ENCODE measurements at regions not wholly inside any gene's neighbourhood (a gene's known extent, or its start where the extent isn't known, plus 50 kb on each side); places are given as distances from the start of the nearest gene placed in this dataset.

- TF ChIP-seq POLR2A (IDR thresholded peaks at IDR 0.05): no peak
- TF ChIP-seq, protein P1, sequence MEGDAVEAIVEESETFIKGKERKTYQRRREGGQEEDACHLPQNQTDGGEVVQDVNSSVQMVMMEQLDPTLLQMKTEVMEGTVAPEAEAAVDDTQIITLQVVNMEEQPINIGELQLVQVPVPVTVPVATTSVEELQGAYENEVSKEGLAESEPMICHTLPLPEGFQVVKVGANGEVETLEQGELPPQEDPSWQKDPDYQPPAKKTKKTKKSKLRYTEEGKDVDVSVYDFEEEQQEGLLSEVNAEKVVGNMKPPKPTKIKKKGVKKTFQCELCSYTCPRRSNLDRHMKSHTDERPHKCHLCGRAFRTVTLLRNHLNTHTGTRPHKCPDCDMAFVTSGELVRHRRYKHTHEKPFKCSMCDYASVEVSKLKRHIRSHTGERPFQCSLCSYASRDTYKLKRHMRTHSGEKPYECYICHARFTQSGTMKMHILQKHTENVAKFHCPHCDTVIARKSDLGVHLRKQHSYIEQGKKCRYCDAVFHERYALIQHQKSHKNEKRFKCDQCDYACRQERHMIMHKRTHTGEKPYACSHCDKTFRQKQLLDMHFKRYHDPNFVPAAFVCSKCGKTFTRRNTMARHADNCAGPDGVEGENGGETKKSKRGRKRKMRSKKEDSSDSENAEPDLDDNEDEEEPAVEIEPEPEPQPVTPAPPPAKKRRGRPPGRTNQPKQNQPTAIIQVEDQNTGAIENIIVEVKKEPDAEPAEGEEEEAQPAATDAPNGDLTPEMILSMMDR (IDR thresholded peaks at IDR 0.05): no peak
- Histone ChIP-seq H3K9me3 (peaks cover 0 to 7% (median 0%) of the 10 kb centered on the region in 12 donors), H3K27me3 (no peaks in the 10 kb centered on the region), H3K27ac (no peak overlapping the region), H3K4me3 (no peak overlapping the region), H3K4me1 (peaks cover 0 to 15% (median 0%) of the 10 kb centered on the region in 12 donors), H3K36me3 (no peaks in the 10 kb centered on the region)
- no peak for DNase-seq
- intact Hi-C loops (cut with DNase I): loop anchor here in 1 of 10 donors (5.0 kb wide), 1 partner anchor 92 kb away; the partner anchor contains the start of gene SLC7A1
- ATAC-seq: no peak
- 78 to 86% (median 83%) methylated on average over 3 of the region's 3 CpGs for WGBS, 4 donors
Observed at GRCh38 chr13:29689548-29689947, 94.1 kb upstream of the SLC7A1 start.

DNA sequence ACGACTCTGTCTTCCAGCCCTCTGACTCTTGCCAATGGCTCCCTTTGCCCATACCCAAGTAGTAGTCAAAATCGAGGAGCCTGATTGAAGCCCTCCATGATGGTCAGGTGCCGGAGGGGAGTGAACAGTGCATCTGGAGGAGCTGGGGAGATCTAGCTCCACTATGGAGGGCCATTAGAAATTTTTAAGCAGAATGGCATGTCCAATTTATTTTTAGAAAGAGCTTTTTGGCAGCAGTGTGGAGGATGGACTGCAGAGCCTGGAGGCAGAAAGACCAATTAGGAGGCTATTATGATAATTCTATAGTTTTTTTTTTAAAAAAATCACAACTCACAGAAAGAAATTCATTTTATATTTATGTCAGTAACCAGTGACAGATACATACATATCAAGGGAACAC lies 92.7 kb upstream of the SLC7A1 start:
- Histone ChIP-seq H3K27me3 (no peaks in the 10 kb centered on the region), H3K4me1 (peaks cover 0 to 18% (median 0%) of the 10 kb centered on the region in 12 donors), H3K4me3 (no peak overlapping the region), H3K9me3 (peaks cover 0 to 16% (median 0%) of the 10 kb centered on the region in 12 donors), H3K27ac (peak overlapping the region in 1 of 12 donors; percentile 39), H3K36me3 (no peaks in the 10 kb centered on the region)
- ATAC-seq: peak; percentile 59 to 85 (median 77)
- no peak for DNase-seq
- intact Hi-C loops (cut with DNase I): loop anchor here in 1 of 10 donors (5.0 kb wide), 1 partner anchor 91 kb away; the partner anchor contains the start of gene SLC7A1
- no peak for TF ChIP-seq POLR2A (IDR thresholded peaks at IDR 0.05)
- TF ChIP-seq, protein P1 (IDR thresholded peaks at IDR 0.05): no peak
- WGBS, 4 donors: 71 to 84% (median 80%) methylated on average over 3 of the region's 3 CpGs

DNA sequence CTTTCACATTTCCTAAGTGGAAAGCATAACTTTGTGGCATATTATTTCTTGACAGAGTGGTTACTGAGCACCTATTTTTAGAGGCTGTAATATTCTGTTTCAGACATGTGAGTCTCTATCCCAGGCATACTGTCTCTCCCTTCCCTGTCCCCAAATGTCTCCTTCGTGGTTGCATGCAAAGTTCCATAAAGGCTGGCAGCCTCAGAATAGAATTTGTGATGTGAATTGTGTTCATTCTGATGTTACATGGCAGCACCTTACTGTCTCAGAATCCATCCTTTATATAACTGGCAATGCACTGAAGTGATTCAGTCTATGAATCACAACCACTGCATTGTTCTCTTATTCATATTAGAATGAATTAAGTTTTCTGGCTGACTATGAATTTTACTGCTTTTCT lies 89.0 kb upstream of the SLC7A1 start:
- Histone ChIP-seq H3K27me3 (no peaks in the 10 kb centered on the region), H3K9me3 (peaks cover 0 to 18% (median 0%) of the 10 kb centered on the region in 12 donors), H3K36me3 (no peaks in the 10 kb centered on the region), H3K4me1 (peaks cover 0 to 21% (median 0%) of the 10 kb centered on the region in 12 donors), H3K4me3 (no peak overlapping the region), H3K27ac (peak overlapping the region in 3 of 12 donors; percentile 7 to 30 (median 21))
- no peak for DNase-seq
- intact Hi-C loops (cut with DNase I): no loop called here
- TF ChIP-seq, protein P1 (IDR thresholded peaks at IDR 0.05): no peak
- no peak for TF ChIP-seq POLR2A (IDR thresholded peaks at IDR 0.05)
- 29 to 53% (median 44%) methylated on average over 1 of the region's 1 CpG for WGBS, 4 donors
- ATAC-seq: peak in 2 of 4 donors; percentile 41 to 48

- Histone ChIP-seq H3K27ac (no peak overlapping the region), H3K27me3 (no peaks in the 10 kb centered on the region), H3K36me3 (no peaks in the 10 kb centered on the region), H3K4me1 (peaks cover 0 to 20% (median 0%) of the 10 kb centered on the region in 12 donors), H3K9me3 (peaks cover 0 to 18% (median 0%) of the 10 kb centered on the region in 12 donors), H3K4me3 (no peak overlapping the region)
- no peak for TF ChIP-seq POLR2A (IDR thresholded peaks at IDR 0.05)
- TF ChIP-seq, protein P1 (IDR thresholded peaks at IDR 0.05): no peak
- 76 to 90% (median 83%) methylated on average over 4 of the region's 4 CpGs for WGBS, 4 donors
- intact Hi-C loops (cut with DNase I): no loop called here
- no peak for ATAC-seq
- DNase-seq: no peak
Observed at GRCh38 chr13:29683041-29683440, 87.6 kb upstream of the SLC7A1 start.

All from heart left ventricle (tissue), 16 donors.